Esophagus muscularis mucosa (tissue), 4 donors: ENCODE measurements at regions not wholly inside any gene's neighbourhood (a gene's known extent, or its start where the extent isn't known, plus 50 kb on each side); places are given as distances from the start of the nearest gene placed in this dataset.

Source experiments
- CTCF ChIP-seq, 3 experiments: fragments of 200-600 bp in 2 of 3; fragments of 450-650 bp in 1 of 3; sonication (generic) in 2 of 3; IDR thresholded peaks; one replicate each; pipeline ENCODE4 v1.5.1; 2017 to 2019; ENCODE audit warnings: antibody characterized with exemption in 3 of 3, mild to moderate bottlenecking in 2 of 3, moderate library complexity in 1 of 3
- EP300 ChIP-seq: sonication (generic); formaldehyde crosslinking; IDR thresholded peaks from one replicate; pipeline ENCODE4 v1.6.1; 2017; ENCODE audit warnings: antibody characterized with exemption
- POLR2AphosphoS5 ChIP-seq, 2 donors: sonication (generic); formaldehyde crosslinking; IDR thresholded peaks; one replicate each; pipeline ENCODE4 v1.6.1; 2017; ENCODE audit warnings: antibody characterized with exemption in 2 of 2

- no peak for TF ChIP-seq CTCF (IDR thresholded peaks at IDR 0.05)
- TF ChIP-seq EP300, result no peak
- TF ChIP-seq POLR2AphosphoS5 (IDR thresholded peaks at IDR 0.05), result no peak
Measured at GRCh38 chr13:99662678-99663077, 161.4 kb downstream of the TM9SF2 start.
